DND-41 (cell line): ENCODE measurements at regions not wholly inside any gene's neighbourhood (a gene's known extent, or its start where the extent isn't known, plus 50 kb on each side); places are given as distances from the start of the nearest gene placed in this dataset.
"Not testable (repeated sequence)": the region's sequence is repeated elsewhere in the genome, so short reads cannot be mapped to it uniquely, and the experiment has no call there.

Experiments
- EZH2 ChIP-seq: IDR thresholded peaks from 3 replicates; pipeline ENCODE4 v1.6.1; 2012; ENCODE audit warnings: borderline replicate concordance, low read depth, mild to moderate bottlenecking, moderate library complexity, low read length, inconsistent platforms; ENCODE audit not compliant: severe bottlenecking
- TF ChIP-seq, protein P1 (sequence below): IDR thresholded peaks from 2 replicates; pipeline ENCODE4 v1.5.1; 2012; ENCODE audit warnings: borderline replicate concordance, low read length, moderate library complexity, mild to moderate bottlenecking; ENCODE audit not compliant: poor library complexity, severe bottlenecking; ENCODE audit errors: extremely low read depth

DNA sequence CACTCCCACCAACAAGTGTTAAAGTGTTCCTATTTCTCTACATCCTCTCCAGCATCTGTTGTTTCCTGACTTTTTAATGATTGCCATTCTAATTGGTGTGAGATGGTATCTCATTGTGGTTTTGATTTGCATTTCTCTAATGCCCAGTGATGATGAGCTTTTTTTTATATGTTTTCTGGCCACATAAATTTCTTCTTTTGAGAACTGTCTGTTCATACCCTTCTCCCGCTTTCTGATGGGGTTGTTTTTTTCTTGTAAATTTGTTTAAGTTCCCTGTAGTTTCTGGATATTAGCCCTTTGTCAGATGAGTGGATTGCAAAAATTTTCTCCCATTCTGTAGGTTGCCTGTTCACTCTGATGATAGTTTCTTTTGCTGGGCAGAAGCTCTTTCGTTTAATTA is 134.3 kb upstream of the RUNX1 start:
- TF ChIP-seq, protein P1, sequence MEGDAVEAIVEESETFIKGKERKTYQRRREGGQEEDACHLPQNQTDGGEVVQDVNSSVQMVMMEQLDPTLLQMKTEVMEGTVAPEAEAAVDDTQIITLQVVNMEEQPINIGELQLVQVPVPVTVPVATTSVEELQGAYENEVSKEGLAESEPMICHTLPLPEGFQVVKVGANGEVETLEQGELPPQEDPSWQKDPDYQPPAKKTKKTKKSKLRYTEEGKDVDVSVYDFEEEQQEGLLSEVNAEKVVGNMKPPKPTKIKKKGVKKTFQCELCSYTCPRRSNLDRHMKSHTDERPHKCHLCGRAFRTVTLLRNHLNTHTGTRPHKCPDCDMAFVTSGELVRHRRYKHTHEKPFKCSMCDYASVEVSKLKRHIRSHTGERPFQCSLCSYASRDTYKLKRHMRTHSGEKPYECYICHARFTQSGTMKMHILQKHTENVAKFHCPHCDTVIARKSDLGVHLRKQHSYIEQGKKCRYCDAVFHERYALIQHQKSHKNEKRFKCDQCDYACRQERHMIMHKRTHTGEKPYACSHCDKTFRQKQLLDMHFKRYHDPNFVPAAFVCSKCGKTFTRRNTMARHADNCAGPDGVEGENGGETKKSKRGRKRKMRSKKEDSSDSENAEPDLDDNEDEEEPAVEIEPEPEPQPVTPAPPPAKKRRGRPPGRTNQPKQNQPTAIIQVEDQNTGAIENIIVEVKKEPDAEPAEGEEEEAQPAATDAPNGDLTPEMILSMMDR: not testable (repeated sequence)
- TF ChIP-seq EZH2: not testable (repeated sequence)
